ENCODE measurements at regions not wholly inside any gene's neighbourhood (a gene's known extent, or its start where the extent isn't known, plus 50 kb on each side); places are given as distances from the start of the nearest gene placed in this dataset.

DNA sequence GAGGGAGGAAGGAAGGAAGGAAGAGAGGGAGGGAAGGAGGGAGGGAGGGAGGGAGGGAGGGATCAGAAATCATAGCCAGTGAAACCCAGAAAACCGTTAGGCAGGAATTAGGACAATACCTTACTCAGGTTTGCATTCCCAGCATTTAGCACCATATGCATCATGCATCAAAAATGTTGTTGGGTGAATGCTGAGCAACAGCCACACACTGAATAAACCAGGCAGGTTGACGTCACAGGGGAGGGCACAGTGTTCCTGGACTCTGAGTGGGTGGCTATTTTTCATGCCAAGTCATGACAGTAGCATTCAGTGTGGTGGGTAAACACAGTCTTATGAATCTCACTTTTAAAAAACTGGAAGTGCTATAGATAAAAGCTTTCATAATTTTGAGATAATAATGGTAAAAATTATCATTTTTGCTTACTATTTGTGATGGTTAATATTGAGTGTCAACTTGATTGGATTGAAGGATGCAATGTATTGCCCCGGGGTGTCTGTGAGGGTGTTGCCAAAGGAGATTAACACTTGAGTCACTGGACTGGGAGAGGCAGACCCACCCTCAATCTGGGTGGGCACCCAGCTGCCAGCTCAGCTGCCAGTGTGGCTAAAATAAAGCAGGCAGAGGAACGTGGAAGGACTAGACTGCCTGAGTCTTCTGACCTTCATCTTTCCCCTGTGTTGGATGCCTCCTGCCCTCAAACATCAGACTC lies 199.1 kb upstream of the PRKCQ start:
- TF ChIP-seq, protein P1, sequence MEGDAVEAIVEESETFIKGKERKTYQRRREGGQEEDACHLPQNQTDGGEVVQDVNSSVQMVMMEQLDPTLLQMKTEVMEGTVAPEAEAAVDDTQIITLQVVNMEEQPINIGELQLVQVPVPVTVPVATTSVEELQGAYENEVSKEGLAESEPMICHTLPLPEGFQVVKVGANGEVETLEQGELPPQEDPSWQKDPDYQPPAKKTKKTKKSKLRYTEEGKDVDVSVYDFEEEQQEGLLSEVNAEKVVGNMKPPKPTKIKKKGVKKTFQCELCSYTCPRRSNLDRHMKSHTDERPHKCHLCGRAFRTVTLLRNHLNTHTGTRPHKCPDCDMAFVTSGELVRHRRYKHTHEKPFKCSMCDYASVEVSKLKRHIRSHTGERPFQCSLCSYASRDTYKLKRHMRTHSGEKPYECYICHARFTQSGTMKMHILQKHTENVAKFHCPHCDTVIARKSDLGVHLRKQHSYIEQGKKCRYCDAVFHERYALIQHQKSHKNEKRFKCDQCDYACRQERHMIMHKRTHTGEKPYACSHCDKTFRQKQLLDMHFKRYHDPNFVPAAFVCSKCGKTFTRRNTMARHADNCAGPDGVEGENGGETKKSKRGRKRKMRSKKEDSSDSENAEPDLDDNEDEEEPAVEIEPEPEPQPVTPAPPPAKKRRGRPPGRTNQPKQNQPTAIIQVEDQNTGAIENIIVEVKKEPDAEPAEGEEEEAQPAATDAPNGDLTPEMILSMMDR (conservative IDR thresholded peaks at IDR 0.05; ENCODE audit: low read length), result no peak
- no peak for TF ChIP-seq EZH2phosphoT487 (IDR thresholded peaks at IDR 0.05; ENCODE audit: borderline replicate concordance)

Data from Loucy (cell line).